ENCODE measurements at regions not wholly inside any gene's neighbourhood (a gene's known extent, or its start where the extent isn't known, plus 50 kb on each side); places are given as distances from the start of the nearest gene placed in this dataset.

DNA sequence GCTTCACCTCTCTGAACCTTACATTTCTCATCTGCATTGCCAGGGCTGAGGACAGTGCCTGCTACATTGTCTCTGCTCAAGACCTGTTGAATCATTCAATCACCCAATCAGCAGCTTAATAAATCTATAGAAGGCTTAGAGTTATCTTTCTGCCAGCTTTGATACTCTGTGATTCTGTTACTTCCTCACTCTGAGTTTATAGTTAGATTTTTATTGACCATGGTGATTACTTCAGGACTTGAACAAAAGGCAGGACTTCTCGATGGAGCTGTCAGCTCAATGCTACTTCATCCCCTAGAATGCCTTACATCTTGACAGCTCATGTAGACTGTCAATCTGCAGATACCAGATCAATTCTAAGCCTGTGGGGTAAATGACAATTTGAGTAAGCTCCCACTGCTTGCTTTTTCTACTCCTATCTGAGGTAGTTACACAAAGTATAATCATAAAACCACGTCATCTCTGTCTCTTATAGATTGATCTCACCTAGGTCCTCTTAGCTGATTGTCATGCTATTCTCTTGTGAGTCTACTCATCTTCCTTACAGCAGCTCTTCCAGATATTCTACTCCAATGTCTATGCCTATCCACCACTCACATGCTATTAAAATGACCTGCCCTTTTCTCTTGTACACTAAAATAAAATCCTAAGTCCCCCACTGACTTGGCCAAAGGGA lies 318.3 kb upstream of the CA10 start:
- no peak for TF ChIP-seq POLR2A (IDR thresholded peaks at IDR 0.05)
- TF ChIP-seq, protein P1, sequence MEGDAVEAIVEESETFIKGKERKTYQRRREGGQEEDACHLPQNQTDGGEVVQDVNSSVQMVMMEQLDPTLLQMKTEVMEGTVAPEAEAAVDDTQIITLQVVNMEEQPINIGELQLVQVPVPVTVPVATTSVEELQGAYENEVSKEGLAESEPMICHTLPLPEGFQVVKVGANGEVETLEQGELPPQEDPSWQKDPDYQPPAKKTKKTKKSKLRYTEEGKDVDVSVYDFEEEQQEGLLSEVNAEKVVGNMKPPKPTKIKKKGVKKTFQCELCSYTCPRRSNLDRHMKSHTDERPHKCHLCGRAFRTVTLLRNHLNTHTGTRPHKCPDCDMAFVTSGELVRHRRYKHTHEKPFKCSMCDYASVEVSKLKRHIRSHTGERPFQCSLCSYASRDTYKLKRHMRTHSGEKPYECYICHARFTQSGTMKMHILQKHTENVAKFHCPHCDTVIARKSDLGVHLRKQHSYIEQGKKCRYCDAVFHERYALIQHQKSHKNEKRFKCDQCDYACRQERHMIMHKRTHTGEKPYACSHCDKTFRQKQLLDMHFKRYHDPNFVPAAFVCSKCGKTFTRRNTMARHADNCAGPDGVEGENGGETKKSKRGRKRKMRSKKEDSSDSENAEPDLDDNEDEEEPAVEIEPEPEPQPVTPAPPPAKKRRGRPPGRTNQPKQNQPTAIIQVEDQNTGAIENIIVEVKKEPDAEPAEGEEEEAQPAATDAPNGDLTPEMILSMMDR (IDR thresholded peaks at IDR 0.05): no peak

Data from thyroid gland (tissue), 4 donors.